ENCODE measurements at regions not wholly inside any gene's neighbourhood (a gene's known extent, or its start where the extent isn't known, plus 50 kb on each side); places are given as distances from the start of the nearest gene placed in this dataset.

GRCh38 chr11:19327280-19327679 lies 86.5 kb upstream of the E2F8 start:
- ChIA-PET CTCF (interaction anchor here (0.6 to 6.4 kb wide), 6 partner anchors 12 to 233 kb away, joined by 4 to 105 read pairs (median 7); no protein-coding TSS in a partner anchor), POLR2A (interaction anchor here (1.2 kb wide), 1 partner anchor 71 kb away, joined by 3 read pairs; no protein-coding TSS in a partner anchor)
- Histone ChIP-seq H3K4me3 (ENCODE audit: low read depth, low read length) (no peak overlapping the region), H3K27ac (ENCODE audit: low read depth, low read length) (no peak overlapping the region), H3K9me3 (ENCODE audit: control insufficient read depth, insufficient read depth, low read length) (no peaks in the 10 kb centered on the region), H3K27me3 (ENCODE audit: control insufficient read depth, insufficient read depth, low read length) (peaks cover 42% of the 10 kb centered on the region)
- TF ChIP-seq, protein P1, sequence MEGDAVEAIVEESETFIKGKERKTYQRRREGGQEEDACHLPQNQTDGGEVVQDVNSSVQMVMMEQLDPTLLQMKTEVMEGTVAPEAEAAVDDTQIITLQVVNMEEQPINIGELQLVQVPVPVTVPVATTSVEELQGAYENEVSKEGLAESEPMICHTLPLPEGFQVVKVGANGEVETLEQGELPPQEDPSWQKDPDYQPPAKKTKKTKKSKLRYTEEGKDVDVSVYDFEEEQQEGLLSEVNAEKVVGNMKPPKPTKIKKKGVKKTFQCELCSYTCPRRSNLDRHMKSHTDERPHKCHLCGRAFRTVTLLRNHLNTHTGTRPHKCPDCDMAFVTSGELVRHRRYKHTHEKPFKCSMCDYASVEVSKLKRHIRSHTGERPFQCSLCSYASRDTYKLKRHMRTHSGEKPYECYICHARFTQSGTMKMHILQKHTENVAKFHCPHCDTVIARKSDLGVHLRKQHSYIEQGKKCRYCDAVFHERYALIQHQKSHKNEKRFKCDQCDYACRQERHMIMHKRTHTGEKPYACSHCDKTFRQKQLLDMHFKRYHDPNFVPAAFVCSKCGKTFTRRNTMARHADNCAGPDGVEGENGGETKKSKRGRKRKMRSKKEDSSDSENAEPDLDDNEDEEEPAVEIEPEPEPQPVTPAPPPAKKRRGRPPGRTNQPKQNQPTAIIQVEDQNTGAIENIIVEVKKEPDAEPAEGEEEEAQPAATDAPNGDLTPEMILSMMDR (IDR thresholded peaks at IDR 0.05; ENCODE audit: low read depth, low read length), result no peak
- DNase-seq (ENCODE audit: low read depth, low spot score), result no peak

DNA sequence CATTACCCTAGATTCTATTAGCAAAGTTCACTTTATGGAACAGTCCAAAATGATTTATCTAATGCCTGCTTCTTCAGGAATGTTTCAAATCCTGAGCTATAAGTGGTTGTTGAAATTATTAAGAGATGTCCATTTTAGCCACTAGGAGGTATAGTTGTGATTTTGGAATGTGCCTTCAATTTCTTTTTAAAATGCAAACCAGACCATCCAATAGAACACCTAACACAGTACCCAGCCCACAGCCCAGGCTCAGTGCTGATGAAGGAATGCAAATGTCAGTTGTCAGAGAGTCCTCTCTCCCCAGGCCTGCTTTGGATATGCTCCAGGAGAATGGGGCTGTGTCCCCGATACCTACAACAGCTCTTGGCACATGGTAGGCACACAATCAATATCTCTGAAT lies 85.8 kb upstream of the E2F8 start:
- H3K9me3 ChIP-seq (ENCODE audit: control insufficient read depth, insufficient read depth, low read length), result no peaks in the 10 kb centered on the region
- TF ChIP-seq, protein P1 (IDR thresholded peaks at IDR 0.05; ENCODE audit: low read depth, low read length), result peak; percentile 54
- H3K27me3 ChIP-seq (ENCODE audit: control insufficient read depth, insufficient read depth, low read length), result peaks cover 41% of the 10 kb centered on the region
- DNase-seq (ENCODE audit: low read depth, low spot score), result no peak
- no peak overlapping the region for H3K27ac ChIP-seq (ENCODE audit: low read depth, low read length)
- H3K4me3 ChIP-seq (ENCODE audit: low read depth, low read length), result no peak overlapping the region
- ChIA-PET POLR2A (interaction anchor here (1.2 kb wide), 1 partner anchor 72 kb away, joined by 3 read pairs; no protein-coding TSS in a partner anchor), CTCF (interaction anchor here (0.6 to 6.4 kb wide), 26 partner anchors 10 to 494 kb away, joined by 3 to 105 read pairs (median 4); no protein-coding TSS in a partner anchor)

DNA sequence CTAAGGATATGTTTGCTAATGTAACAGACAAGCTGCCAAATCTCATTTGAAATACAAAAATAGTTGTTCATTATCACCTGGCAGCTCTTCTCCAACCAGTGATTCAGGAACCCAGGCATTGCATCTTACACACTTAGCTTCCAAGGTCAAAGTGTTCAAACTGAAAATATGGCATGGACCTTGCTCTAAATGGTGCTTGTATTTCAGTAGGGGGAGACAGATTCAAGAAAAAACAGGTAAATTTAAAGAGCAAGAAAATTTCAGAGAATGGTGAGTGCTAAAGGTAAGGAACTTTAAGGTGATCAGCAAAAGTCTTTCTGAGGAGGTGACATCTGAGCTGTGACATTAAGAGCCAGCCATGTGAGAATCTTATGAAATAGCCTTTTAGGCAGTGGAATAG lies 82.8 kb upstream of the E2F8 start:
- TF ChIP-seq, protein P1 (IDR thresholded peaks at IDR 0.05; ENCODE audit: low read depth, low read length), result peak; percentile 33; the same call in 1 of the 2 replicates
- POLR2A ChIA-PET, result no interaction called here
- no peak for DNase-seq (ENCODE audit: low read depth, low spot score)
- H3K27me3 ChIP-seq (ENCODE audit: control insufficient read depth, insufficient read depth, low read length), result peaks cover 31% of the 10 kb centered on the region
- H3K27ac ChIP-seq (ENCODE audit: low read depth, low read length), result no peak overlapping the region
- H3K4me3 ChIP-seq (ENCODE audit: low read depth, low read length), result no peak overlapping the region
- H3K9me3 ChIP-seq (ENCODE audit: control insufficient read depth, insufficient read depth, low read length), result no peaks in the 10 kb centered on the region
- CTCF ChIA-PET, result interaction anchor here (1.0 to 6.4 kb wide), 2 partner anchors 227 to 232 kb away, joined by 3 to 105 read pairs; no protein-coding TSS in a partner anchor

- TF ChIP-seq, protein P1 (IDR thresholded peaks at IDR 0.05; ENCODE audit: low read depth, low read length), result no peak
- no peak for DNase-seq (ENCODE audit: low read depth, low spot score)
- POLR2A ChIA-PET, result no interaction called here
- Histone ChIP-seq H3K27me3 (ENCODE audit: control insufficient read depth, insufficient read depth, low read length) (peaks cover 37% of the 10 kb centered on the region), H3K27ac (ENCODE audit: low read depth, low read length) (no peak overlapping the region), H3K4me3 (ENCODE audit: low read depth, low read length) (no peak overlapping the region), H3K9me3 (ENCODE audit: control insufficient read depth, insufficient read depth, low read length) (no peaks in the 10 kb centered on the region)
- CTCF ChIA-PET, result interaction anchor here (0.7 to 1.2 kb wide), 3 partner anchors 242 to 250 kb away, joined by 3 to 6 read pairs (median 6); no protein-coding TSS in a partner anchor
Measured at GRCh38 chr11:19321351-19321750, 80.6 kb upstream of the E2F8 start.

DNA sequence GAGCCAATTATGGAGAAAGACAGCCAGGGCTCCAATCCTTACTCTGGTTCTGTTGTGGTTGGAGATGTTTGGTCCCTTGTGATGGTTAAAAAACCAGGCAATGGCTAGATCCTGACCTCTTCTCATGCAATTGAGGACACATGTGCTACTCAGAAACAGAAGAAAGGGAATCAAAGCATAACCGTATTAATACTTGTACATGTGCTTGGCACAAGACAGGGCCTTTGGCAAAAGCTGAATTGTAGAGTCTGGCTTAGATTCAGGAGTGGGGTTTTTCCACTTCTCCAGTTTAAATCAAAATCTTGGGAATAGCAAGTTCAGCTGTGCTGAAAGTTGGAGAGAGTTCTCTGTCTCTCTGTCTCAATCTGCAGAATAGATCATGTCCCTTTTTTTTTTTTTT lies 80.1 kb upstream of the E2F8 start:
- TF ChIP-seq, protein P1 (IDR thresholded peaks at IDR 0.05; ENCODE audit: low read depth, low read length), result no peak
- no peak overlapping the region for H3K27ac ChIP-seq (ENCODE audit: low read depth, low read length)
- H3K4me3 ChIP-seq (ENCODE audit: low read depth, low read length), result no peak overlapping the region
- DNase-seq (ENCODE audit: low read depth, low spot score), result no peak
- no peaks in the 10 kb centered on the region for H3K9me3 ChIP-seq (ENCODE audit: control insufficient read depth, insufficient read depth, low read length)
- peaks cover 37% of the 10 kb centered on the region for H3K27me3 ChIP-seq (ENCODE audit: control insufficient read depth, insufficient read depth, low read length)
- ChIA-PET CTCF (interaction anchor here (0.7 to 1.7 kb wide), 4 partner anchors 233 to 250 kb away, joined by 3 to 6 read pairs (median 6); no protein-coding TSS in a partner anchor), POLR2A (no interaction called here)
